GM23248 (cell line): ENCODE measurements at regions not wholly inside any gene's neighbourhood (a gene's known extent, or its start where the extent isn't known, plus 50 kb on each side); places are given as distances from the start of the nearest gene placed in this dataset.

ENCODE experiments used
- EZH2 ChIP-seq: fragments of 200-600 bp; sonication (generic); IDR thresholded peaks from 2 replicates; pipeline ENCODE4 v1.6.1; 2018; ENCODE audit warnings: antibody characterized with exemption, mild to moderate bottlenecking; ENCODE audit not compliant: insufficient read depth, poor library complexity, severe bottlenecking
- EZH2phosphoT487 ChIP-seq: fragments of 200-600 bp; sonication (generic); IDR thresholded peaks from 2 replicates; pipeline ENCODE4 v1.6.1; 2018; ENCODE audit warnings: antibody characterized with exemption, moderate library complexity, mild to moderate bottlenecking, low read depth; ENCODE audit not compliant: insufficient read depth

GRCh38 chr17:33377837-33378595 lies 84.9 kb upstream of the ASIC2 start:
- TF ChIP-seq EZH2phosphoT487 (no peak), EZH2 (no peak)
